Heart left ventricle (tissue), 13 donors: ENCODE measurements at regions not wholly inside any gene's neighbourhood (a gene's known extent, or its start where the extent isn't known, plus 50 kb on each side); places are given as distances from the start of the nearest gene placed in this dataset.

ENCODE experiments used
- CTCF ChIP-seq, 12 donors: fragments of 200-600 bp; sonication (generic) in 4 of 12; IDR thresholded peaks; one replicate each; pipeline versions ENCODE4 v1.5.0 to v1.8.0; 2018 to 2022; ENCODE audit warnings: antibody characterized with exemption in 12 of 12, mild to moderate bottlenecking in 5 of 12
- POLR2A ChIP-seq, 2 donors: fragments of 450-650 bp; IDR thresholded peaks; one replicate each; pipeline ENCODE4 v1.6.1; 2017; ENCODE audit warnings: antibody characterized with exemption in 2 of 2, mild to moderate bottlenecking in 2 of 2, moderate library complexity in 2 of 2
- donor health status: ischemic (EF 13 %, LVEDD 7.1; RV severe dilation, severe dysfunction).
- donor health status: DM: no; HTN: yes; CAD: no.
- donor health status: DM: no; HTN: no; CAD: no.
- donor health status: ischemic (EF 25% LVEDD 6.9; RV normal size, moderate dysfunction).
- donor health status: ischemic (EF 25% LVEDD 5.7; RV mildly dilated, moderate dysfunction).
- donor health status: ischemic (EF 35%, LVEDD 5.7; RV mildly dilated, moderate dysfunction).
- donor health status: nonischemic (EF 11% LVEDD 7.7; RV severe dilation, severe dysfunction).
- donor health status: DM: yes; HTN: yes; CAD: no.
- donor health status: PGD.
- donor health status: ischemic (EF 29% LVEDD 5.4; RV normal size, mild dysfunction).
- donor health status: nonischemic (EF 23%, LVEDD 6.1; RV moderate dilation, normal function).

DNA sequence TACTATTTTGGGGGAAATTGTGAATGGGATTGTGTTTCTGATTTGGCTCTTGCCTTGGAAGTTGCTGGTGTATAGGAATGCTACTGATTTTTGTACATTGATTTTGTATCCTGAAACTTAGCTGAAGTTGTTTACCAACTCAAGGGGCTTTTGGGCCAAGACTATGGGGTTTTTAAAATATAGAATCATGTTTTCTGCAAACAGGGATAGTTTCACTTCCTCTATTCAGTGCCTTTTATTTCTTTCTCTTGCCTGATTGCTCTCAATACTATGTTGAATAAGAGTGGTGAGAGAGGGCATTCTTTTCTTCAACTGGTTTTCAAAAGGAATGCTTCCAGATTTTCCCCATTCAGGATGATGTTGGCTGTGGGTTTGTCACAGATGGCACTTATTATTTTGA lies 1383.8 kb upstream of the ACVR2A start:
- TF ChIP-seq CTCF (IDR thresholded peaks at IDR 0.05) (no peak), POLR2A (IDR thresholded peaks at IDR 0.05) (no peak)
